GM18861 (cell line): ENCODE measurements at regions not wholly inside any gene's neighbourhood (a gene's known extent, or its start where the extent isn't known, plus 50 kb on each side); places are given as distances from the start of the nearest gene placed in this dataset.
"Not testable (repeated sequence)": the region's sequence is repeated elsewhere in the genome, so short reads cannot be mapped to it uniquely, and the experiment has no call there.

Source experiments
- ATAC-seq: cut with Tn5 transposase; IDR thresholded peaks from one replicate; pipeline ENCODE4 v1.9.1; 2021; ENCODE audit not compliant: unreplicated experiment

DNA sequence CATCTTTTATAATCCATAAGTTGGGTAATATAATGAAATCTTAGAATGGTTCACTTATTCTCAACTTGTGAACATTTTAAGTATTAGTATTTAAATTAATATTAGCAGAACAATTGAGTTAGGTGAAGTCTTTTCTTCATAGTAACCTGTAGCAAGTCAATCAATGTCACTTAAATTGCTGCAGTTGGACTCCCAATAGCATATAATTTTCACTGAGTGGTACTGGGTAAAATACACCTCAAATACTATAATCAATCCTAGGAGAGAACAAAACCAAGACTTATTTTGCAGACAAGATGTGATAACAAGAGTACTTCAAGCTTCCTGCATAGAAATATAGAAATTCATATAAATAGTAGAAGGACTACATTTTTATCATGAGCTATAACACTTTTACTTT lies 677.9 kb upstream of the LRRN3 start:
- no peak for ATAC-seq

DNA sequence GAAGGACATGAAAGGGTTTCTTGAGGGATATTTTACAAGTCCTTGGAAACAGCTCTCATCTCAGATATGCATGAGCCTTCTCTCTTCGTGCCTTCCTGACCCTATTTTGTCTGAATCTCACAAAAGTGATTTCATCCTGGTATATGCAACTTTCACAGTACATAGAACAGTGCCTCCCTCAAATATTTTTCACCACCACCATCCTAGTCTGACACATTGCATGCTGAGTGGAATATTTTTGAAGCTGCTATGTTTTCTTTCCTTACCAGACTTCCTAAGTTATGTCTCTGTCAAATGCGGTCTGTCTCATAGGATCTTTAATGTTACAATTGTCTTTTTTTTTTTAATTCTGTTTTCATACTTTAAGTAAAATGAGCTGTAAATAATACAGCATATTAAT lies 673.3 kb upstream of the LRRN3 start:
- ATAC-seq, result no peak

DNA sequence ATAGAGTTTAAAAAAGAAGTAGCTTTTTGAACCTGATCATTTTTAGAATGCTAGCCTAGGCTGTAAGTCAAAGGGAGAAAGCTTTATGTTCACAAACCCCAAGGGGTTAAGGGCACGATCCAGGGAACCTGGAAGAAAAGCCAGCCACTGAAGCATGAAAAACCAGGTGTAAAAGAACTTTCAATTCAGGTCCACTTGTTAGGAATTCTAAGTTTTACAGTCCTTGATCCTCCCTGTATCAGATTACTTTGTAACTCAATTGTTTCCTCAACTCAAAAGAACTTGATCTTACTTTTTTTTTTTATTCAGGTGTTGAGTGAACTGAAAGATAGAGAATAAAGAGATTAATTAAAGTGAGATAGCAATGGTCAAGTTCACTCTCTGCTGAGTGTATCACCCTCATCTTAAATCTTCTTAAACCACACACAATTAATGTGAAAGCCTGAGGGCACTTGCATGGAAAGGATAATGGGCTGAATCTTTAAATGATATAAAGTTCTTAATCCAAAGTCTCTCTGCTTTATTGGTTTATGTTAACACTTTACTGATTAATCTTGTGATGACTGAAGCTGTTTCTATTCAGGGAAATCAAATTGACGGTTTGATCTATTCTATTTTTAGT lies 672.2 kb upstream of the LRRN3 start:
- no peak for ATAC-seq

DNA sequence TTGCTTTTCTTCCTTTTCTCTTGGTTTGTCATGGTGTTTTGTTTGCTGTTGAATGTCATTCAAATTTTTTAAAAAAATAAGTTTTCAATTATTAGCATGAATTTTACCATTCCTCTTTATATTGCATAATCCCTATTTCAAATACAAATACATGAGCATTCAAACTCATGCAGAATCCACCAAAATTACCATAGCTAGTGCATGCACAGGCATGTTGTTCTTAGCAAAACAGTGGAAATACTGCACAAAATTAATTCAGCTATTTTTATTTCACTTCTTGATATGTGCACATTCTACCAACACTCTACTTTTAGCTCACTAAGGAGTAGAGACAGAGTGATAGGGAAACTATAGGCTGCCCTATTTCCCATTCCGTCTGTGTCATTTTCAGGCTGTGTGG lies 670.1 kb upstream of the LRRN3 start:
- no peak for ATAC-seq

DNA sequence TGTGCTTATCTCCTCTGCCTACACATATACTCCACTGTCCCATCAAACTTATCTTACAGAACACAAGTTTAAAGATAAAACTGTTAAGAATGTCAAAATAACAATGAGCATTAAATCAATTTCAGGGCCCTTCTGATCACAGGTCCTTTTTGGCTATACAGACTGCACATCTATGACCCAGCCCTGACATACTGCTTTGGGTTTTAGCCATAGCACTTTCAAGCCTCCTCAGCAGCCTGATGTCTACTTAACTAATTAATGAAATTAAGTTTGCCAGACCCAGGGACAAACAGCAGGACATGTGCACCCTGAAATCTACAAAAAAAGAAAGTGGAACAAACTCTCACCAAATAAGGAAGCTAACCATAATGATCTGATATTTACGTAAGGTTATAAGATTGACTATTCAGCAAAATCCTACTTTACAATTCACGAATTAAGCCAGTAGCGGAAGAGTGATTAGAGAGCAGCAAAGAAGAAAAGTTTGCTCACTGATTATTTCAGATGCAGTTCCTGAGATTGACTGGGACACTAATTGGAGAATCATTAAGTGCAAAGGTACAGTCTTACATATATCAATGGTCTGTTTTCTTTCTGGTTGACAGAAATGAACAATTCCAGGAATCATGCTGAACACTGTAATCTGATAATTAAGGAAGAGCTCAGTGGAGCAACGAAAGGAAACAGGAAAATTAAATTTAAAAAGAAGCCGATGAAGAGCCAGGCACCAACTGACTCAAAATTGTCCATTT lies 669.3 kb upstream of the LRRN3 start:
- ATAC-seq, result no peak

DNA sequence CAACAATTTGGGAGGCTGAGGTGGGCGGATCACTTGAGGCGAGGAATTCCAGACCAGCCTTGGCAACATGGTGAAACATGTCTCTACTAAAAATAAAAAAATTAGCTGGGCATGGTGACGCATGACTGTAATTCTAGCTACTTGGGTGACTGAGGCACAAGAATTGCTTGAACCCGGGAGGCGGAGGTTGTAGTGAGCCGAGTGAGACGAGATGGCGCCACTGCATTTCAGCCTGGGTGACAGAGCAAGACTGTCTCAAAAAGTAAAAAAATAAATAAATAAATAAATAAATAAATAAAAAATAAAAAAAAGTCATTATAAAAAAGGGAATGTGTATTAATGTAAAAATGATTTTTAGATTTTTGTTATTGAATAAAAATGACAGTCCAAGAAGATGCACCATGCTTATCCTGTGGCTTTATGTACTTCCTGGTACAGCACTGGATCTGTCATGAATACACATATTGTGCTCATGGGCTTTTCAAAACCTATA lies 658.8 kb upstream of the LRRN3 start:
- no peak for ATAC-seq

DNA sequence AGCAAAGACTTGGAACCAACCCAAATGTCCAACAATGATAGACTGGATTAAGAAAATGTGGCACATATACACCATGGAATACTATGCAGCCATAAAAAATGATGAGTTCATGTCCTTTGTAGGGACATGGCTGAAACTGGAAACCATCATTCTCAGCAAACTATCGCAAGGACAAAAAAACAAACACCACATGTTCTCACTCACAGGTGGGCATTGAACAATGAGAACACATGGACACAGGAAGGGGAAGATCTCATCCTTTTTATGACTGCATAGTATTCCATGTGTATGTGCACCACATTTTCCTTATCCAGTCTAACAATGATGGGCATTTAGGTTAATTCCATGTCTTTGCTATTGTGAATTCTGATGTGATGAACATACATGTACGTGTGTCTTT lies 652.0 kb upstream of the LRRN3 start:
- not testable (repeated sequence) for ATAC-seq

DNA sequence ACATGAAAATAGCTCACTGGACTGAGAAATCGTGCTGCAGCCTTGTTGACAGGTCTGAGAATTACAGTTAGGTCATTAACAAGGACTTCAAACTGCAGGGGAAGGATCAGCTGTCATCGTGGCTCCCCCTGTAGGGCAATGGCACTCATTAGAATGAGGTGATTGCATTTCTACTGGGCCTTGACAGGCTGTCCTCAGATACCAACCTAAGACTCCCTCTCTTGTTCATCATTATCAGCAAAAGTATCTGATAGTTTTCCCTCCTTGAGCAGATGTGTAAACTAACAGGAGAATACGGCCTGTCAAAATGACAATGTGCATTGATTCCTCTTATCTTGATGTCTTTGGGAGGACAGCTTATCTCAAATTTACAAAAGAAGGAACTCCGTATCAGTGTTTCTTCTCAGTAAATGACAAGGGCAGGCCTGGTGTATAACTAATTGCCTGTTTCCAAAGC lies 648.5 kb upstream of the LRRN3 start:
- ATAC-seq, result peak; percentile 89

DNA sequence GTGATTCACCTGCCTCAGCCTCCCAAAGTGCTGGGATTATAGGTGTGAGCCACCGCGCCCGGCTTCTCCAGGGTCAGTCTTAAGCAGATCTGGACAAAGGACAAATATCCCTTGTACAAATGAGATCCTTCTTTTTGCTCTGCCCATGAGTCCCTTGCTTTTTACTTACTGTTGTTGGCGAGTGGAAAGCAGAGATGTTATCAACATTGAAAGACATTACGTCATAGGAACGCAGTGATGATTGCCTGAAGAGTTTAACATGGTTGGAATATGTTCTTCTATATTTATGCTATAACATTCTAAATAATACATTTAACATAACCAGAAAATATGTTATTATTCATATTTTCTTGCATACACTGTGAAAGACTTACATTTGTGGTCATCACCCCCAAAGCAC lies 644.3 kb upstream of the LRRN3 start:
- ATAC-seq, result no peak

DNA sequence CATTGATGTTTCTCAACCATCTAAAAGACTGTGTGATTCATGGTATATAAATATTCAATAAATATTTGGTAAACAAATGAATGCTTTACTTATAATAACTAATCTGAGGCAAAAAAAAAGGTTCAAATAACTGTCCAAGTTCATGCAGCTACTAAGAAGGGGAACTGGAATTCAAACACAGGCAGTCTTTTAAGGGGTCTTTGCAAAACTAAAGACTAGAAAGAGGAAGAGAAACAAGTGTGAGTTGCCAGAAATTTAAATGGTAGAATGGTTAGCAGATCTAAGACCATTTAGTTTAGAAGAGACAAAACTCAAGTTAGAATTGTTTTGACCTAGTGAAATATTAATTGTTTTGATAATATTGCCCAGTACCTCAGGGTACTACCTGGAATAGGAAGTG lies 642.0 kb upstream of the LRRN3 start:
- peak; percentile 80 for ATAC-seq

DNA sequence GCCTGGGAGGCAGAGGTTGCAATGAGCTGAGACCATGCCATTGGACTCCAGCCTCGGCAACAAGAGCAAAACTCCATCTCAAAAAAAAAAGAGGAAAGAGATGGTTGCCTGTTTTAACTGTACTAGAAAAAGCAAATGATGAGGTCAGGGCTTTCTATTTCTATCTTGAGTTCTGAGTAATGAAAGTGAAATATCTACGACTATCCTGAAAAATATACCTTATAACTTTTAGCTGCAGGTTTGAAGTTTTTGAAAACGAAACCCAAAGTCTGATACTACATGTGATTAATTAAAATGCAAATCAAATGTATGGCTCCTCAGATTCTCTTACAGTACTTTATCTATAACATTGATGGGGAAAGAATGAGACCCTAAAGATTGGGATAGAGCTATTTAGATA lies 636.2 kb upstream of the LRRN3 start:
- ATAC-seq, result no peak

DNA sequence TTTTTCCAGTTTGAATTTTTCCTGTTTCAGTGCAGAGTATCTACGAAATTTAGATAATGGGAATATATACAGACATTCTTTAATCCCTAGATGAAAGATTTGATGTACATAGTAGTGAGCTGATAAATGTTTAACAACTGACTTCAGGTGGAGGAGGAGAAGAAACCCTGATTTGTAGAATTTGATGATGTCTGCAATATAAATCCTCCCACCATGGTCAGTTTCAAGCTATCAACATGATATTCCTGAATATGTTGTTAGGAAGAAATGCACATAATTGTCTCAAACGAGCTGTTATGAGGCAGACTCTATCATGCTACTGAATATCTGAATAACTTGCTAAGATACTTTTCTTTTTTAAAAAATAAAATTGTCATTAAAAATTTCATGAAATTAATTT lies 629.3 kb upstream of the LRRN3 start:
- no peak for ATAC-seq

DNA sequence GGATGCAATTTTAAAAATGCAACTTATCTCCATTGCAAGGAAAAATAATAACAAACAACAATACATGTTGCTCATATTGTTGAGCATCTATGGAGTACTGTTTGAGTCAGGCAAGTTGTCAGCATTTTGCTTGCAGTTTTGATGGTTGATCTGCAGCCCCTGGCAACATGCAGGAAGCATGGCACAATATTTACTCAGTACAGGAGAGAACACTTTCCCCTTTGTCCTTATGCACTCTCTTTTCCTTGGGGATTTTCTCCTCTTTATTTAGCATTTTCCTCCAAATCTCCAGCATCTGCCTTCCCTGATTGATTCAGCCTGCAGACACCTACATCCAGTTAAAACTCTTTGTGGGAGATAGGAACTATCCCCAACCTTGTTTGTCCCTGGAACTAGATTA lies 620.5 kb upstream of the LRRN3 start:
- no peak for ATAC-seq

DNA sequence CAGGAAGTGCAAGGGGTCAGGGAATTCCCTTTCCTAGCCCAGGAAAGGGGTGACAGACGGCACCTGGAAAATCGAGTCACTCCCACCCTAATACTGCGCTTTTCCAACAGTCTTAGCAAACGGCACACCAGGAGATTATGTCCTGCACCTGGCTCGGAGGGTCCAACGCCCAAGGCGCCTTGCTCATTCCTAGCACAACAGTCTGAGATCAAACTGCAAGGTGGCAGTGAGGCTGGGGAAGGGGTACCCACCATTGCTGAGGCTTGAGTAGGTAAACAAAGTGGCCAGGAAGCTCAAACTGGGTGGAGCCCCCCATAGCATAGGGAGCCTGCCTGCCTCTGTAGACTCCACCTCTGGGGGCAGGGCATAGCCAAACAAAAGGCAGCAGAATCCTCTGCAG lies 618.5 kb upstream of the LRRN3 start:
- ATAC-seq, result not testable (repeated sequence)

DNA sequence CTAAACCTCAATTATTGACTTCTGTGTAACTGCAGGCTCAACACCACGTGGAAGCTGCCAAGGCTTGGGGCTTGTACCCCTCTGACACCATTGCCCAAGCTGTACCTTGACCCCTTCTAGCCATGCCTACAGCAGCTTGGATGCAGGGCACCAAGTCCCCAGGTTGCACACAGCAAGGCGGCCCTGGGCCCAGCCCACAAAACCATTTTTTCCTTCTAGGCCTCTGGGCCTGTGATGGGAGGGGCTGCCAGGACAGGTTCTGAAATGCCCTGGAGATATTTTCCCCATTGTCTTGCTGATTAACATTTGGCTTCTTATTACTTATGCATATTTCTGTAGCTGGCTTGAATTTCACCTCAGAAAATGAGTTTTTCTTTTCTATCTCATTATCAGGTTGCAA lies 610.0 kb upstream of the LRRN3 start:
- no peak for ATAC-seq

DNA sequence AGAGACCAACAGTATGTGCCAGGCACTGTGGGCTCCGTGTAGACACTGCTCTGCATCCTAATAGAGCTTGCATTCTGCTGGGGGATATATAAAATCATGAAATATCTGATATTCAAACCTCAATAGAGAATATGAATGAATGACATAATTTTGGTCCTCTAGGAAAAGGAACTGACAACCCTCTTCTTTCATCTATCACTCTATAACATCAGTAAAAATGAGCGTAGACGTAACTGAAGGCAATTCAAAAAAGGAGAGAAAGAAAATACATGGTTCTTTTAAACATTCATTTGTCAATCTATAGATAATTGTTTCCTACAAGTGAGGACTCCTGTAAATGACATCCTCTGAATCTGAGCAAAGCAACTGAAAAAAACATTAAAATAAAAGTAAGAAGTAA lies 607.4 kb upstream of the LRRN3 start:
- no peak for ATAC-seq

DNA sequence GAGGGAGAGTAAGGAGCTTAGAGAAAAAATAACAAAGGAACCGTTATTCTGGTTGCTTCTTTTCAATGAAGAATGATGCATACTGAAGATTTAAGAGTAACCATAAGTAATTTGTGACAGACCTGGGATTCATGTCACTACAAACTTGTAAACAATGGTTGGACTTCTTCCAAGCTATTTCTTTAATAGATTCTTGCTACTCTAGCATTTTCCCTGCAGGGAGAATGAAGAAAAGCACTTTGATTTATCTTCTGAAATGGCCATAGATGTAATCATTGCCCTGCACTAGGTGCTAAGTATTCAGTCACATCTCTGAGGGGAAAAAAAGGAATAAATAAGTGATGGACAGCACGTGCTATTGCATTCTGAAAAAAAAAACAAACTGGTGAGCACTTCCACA lies 606.6 kb upstream of the LRRN3 start:
- no peak for ATAC-seq

DNA sequence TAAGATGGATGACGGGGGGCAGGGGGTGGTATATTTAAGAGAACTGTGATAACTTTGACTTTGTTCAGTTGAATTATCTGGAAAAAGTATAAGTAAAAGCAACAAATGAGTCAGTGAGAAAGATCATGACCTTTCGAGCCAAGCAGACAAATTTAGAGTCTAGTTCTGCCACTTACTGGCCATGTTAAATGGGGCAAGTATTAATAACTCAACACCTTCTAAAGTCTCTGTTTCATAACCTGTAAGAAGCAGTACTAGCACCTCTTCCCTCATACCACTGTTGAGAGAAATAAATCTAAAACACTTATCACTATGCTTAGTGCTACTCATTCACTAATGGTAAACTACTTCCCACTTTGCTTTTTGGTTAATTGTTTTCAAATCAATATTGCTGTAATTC lies 604.4 kb upstream of the LRRN3 start:
- no peak for ATAC-seq

DNA sequence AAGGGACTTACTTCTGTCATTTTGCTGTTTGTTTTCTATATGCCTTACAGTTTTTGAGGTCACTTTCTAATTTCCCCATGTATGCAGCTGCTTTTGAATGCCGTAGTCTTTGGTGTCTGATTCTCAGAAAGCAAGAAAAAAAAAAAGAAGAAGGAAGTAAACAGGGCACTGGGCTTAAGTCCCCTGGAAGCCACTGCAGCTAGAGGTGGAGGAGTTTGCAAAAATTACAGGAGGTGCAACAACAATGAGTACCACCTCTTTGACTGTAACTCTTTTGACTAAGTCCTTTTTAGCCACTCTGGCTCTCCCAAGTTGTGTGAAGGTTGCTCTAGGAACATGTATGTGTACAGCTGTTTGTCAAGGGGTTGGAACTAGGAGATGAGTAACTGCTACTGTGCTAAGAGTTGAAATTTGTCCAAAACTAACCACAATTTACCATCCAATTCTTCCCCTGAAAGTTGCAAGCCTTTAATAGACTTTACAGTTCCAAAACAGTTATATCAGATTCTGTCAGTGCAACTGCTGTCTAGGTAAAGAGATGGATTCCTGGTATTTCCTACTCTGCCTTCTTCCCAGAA lies 588.0 kb upstream of the LRRN3 start:
- ATAC-seq, result no peak

DNA sequence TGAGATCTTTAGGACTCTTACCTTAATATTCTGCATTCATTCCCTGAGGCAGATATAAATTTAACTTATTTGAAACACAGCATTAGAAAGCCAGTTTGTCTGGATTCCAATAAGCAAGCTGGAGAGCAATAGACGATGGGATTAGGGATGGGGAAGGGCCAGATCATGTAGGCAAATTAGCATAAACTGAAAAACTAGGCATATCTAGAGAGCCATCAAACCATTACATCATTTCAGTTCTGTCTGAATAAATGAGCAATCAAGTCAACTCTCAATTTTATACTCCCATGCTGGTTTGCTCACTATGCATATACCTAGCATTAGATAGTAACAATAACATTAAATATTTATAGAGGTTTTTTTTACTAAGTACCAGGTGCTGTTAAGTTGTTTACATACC lies 583.6 kb upstream of the LRRN3 start:
- no peak for ATAC-seq

DNA sequence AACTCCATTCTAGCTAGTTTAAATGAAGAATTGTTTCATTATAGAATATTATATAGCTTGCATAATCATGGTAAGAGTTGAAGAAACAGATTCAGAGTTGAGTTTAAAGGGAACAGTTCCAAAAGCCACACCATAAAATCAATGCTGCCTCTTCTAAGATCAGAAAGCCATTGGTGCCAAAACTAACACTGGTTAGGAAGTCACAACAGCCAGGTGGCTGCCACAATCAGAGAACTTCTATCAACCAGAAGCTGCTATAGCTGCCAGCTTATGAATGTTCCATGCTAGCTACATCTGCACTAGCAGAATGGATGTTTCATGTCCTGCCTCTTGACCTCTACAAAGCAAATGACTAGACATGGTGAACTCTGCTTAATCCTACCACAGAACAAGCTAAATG lies 583.1 kb upstream of the LRRN3 start:
- ATAC-seq, result no peak

DNA sequence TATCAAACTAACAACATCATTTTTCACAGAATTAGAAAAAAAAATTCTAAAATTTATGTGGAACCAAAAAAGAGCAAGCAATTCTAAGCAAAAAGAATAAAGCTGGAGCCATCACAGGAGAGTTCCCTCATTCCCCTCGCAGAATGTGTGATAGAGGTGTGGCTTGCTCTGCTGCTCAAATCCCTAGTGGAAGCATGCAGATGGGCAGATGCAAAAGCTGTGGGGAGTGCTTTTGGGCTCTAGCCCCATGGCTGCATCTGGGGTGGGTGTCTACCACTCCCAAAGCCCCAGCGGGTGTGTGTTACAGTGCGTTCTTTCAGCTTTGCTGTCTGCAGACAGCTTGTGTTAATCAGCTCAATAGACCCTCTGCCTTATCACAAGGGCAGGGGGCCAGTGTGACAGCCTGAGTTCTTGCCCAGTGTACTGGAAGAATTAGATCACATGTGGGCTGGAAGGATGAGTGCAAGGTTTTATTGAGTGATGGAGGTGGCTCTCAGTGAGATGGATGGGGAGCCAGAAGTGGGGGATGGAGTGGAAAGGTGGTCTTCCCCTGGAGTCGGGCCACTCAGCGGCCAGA lies 575.9 kb upstream of the LRRN3 start:
- ATAC-seq, result not testable (repeated sequence)
